ENCODE measurements at regions not wholly inside any gene's neighbourhood (a gene's known extent, or its start where the extent isn't known, plus 50 kb on each side); places are given as distances from the start of the nearest gene placed in this dataset.

DNA sequence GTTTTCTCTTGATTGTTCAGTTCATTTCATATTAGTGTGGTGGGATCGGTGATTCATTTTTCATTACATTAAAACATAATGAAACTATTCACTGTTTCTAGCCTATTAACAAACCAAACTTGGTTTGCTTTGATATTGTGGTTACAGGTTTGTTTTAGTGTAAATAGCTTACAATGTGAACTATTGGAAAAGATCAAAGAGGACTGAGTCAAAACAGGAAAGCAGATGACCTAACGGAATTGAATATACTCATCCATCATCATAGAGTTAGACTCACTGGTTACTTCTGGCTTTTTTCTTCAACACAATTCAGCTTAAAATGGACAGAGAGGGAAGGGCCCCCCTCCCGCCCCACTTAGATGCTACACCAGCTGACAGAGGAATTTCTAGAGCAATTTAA is 616.2 kb upstream of the AADAT start:
- TF ChIP-seq, protein P1, sequence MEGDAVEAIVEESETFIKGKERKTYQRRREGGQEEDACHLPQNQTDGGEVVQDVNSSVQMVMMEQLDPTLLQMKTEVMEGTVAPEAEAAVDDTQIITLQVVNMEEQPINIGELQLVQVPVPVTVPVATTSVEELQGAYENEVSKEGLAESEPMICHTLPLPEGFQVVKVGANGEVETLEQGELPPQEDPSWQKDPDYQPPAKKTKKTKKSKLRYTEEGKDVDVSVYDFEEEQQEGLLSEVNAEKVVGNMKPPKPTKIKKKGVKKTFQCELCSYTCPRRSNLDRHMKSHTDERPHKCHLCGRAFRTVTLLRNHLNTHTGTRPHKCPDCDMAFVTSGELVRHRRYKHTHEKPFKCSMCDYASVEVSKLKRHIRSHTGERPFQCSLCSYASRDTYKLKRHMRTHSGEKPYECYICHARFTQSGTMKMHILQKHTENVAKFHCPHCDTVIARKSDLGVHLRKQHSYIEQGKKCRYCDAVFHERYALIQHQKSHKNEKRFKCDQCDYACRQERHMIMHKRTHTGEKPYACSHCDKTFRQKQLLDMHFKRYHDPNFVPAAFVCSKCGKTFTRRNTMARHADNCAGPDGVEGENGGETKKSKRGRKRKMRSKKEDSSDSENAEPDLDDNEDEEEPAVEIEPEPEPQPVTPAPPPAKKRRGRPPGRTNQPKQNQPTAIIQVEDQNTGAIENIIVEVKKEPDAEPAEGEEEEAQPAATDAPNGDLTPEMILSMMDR (IDR thresholded peaks at IDR 0.05; ENCODE audit: insufficient read depth, low read depth, low read length) = no peak
- TF ChIP-seq EZH2 (IDR thresholded peaks at IDR 0.05; ENCODE audit: insufficient read depth, low read length) = no peak

Data from astrocyte (in vitro differentiated cells and primary cell).